H1 (cell line): ENCODE measurements at regions not wholly inside any gene's neighbourhood (a gene's known extent, or its start where the extent isn't known, plus 50 kb on each side); places are given as distances from the start of the nearest gene placed in this dataset.

Experiments used
- BACH1 ChIP-seq: IDR thresholded peaks from 2 replicates; pipeline ENCODE4 v1.6.1; 2012; ENCODE audit warnings: low read length, improper control_type of control experiment
- KDM4A ChIP-seq: IDR thresholded peaks from one replicate; pipeline ENCODE4 v1.7.1; 2012; ENCODE audit warnings: low read depth, mild to moderate bottlenecking, moderate library complexity, low read length, inconsistent platforms; ENCODE audit not compliant: severe bottlenecking

GRCh38 chr1:38296047-38296446 lies 249.5 kb upstream of the POU3F1 start (continued):
- TF ChIP-seq KDM4A = no peak
- no peak for TF ChIP-seq BACH1
